HS-27A (cell line): ENCODE measurements at regions not wholly inside any gene's neighbourhood (a gene's known extent, or its start where the extent isn't known, plus 50 kb on each side); places are given as distances from the start of the nearest gene placed in this dataset.
"Not testable (repeated sequence)": the region's sequence is repeated elsewhere in the genome, so short reads cannot be mapped to it uniquely, and the experiment has no call there.

Source experiments
- DNase-seq: peaks from one replicate; pipeline ENCODE4 v3.0.0-alpha.2; 2012; ENCODE audit warnings: low read depth, missing footprints

- no peak for DNase-seq
Observed at GRCh38 chr2:145910416-145910815, 1390.5 kb upstream of the ZEB2 start.

DNA sequence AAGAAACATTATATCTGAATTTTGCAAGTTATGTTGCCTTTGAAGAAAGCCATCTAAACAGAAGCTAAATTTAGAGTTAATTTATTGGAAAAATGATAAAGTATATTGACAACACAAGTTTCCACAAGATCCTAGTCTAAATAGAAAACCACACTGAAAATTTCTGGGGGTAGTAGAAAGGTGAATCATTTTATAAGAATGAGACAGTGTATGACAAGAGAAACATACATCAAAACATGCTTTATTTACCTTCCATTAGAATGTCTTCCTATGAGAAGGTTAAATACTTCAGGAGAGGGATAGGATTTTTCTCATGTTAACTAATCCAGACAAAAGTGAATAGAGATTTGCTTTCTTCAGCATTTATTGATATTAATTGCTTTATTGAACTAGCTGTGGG lies 1389.8 kb upstream of the ZEB2 start:
- DNase-seq, result no peak

DNA sequence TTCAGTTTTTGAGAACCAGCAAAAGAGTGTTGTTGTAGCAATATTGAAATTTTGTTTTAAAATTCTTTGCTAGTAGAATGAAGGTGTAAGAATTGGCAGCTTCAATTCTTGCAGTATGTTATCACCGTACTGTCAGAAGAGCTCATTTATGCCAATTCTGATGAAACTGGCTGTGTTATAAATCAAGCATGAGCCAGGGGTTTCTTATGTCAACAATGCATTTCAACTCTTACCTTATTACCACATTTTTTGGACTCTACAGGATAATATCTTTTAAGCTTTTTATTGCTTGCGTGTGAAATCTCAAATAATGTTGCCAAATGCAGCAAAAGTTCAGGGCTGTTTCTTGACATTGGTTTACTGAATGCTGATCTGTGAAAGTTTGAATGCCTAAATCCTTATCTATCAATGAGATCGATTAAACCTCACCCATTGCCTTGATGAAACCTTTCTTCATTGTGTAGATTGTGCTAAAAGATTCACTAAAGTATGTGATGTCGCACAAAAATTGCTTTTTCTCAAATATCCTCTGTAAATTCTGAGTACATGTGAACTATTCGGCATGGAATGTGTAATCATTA lies 1389.3 kb upstream of the ZEB2 start:
- DNase-seq, result no peak

DNA sequence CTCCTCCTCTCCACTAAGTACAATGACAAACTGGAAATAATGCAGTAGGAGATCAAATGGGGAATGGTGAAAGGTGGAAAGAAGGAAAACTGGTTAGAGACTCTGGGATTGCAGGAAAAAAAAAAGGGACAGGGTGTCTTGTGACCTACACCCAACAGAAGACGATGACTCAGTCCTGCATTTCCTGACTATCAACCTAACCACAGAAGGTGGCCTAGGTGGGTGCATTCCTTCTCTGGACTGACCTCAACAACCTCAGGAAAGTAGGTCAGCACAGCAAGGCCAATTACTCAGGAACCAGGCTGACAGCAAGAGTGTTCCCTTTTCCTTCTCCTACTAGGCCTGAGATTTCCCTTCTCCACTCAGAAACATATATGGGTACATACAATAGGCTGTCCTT lies 1386.4 kb upstream of the ZEB2 start:
- DNase-seq, result no peak

DNA sequence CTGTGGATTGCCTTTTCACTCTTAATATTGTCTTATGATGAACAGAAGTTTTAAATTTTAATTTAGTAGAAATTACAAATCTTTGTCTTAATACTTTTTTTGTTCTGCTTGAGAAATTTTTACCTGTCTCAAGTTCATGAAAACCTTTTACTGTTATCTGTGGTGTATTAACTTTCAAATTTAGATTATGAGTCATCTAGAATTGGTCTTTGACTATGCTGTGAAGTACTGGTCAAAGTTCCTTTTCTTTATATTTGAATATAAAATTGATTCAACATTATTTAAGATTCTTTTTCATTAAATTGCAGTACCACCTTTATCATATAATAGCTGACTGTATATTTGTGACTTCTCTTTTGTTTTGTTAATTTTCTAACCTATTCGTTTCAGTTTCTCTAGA lies 1385.5 kb upstream of the ZEB2 start:
- no peak for DNase-seq

DNA sequence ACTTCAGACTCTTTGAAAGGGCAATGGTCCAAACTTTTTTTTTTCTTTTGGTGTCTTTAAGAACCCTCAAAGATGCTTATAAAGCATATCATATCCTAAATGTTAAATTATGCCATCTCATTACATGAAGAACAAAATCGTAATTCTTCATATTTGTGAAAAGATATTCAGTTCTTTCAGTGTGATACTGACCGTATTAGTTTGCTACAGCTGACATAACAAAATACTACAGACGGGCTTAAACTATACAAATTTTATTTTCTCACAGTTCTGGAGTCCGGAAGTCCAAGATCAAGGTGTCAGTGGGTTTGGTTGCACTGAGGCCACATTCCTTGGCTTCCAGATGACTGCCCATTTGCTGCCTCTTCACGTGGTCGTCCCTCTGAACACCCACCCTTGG lies 1377.2 kb upstream of the ZEB2 start:
- DNase-seq, result no peak

GRCh38 chr2:145887915-145888314 lies 1368.0 kb upstream of the ZEB2 start:
- no peak for DNase-seq

- DNase-seq, result not testable (repeated sequence)
Observed at GRCh38 chr2:145880997-145881396, 1361.1 kb upstream of the ZEB2 start.

DNA sequence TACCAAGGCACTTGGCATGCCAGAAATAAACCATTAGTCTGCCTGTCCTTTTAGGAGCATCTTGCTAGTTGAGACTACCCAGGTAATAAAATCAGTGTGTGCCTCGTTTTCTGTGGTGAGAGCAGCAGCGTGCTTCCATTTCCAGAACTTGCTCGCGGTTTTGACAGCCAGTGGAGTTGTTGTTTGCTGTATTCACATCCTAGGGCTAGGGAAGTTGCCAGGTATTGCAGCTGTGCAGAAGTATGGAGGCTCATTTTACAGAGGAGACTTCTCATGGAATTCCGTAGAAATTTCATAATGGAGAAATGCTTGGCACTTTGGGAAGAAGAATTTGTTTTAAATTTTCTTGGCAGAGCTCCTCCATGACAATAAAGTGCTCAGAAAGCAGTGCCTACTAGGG lies 1355.1 kb upstream of the ZEB2 start:
- no peak for DNase-seq

DNA sequence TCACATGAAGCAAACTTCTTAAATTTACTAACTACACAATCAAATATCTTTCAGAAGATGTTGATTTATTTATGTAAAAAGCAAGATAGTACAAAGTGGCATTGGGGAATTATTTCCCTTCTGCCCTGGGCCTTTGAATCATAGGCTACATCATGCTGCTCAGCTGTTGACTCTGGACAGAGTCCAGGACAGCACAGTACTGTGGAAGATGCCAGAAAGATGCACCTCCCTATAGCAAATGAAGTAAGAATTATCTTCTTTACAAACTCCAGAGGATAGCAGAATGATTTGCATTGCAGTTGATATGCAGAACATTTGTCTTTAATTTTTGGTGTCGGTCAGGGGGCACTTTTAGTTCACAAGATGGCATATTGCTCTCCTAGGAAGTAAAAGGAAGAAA lies 1354.5 kb upstream of the ZEB2 start:
- peak; percentile 5 for DNase-seq

DNA sequence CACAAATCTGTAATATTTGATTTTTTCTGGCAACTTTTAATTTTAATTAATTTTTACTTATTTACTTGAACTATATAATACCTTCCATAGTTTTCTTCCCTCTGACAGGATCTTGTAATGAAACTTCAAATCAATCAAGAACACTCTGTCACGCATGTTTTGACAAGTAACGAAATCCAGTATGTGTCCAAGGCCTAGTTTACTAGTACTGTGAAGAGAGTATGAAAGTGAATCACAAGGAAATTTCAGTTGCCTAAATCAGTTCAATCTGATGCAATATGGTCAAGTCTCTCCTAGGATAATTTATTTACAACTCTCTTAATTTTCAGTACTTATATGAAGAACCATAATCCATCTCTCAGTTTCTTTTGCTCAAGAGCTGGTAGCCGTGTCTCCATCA lies 1344.6 kb upstream of the ZEB2 start:
- no peak for DNase-seq

- no peak for DNase-seq
Observed at GRCh38 chr2:145861940-145862339, 1342.0 kb upstream of the ZEB2 start.

- DNase-seq, result no peak
Observed at GRCh38 chr2:145860083-145860482, 1340.2 kb upstream of the ZEB2 start.

GRCh38 chr2:145855142-145855541 lies 1335.2 kb upstream of the ZEB2 start:
- no peak for DNase-seq

- DNase-seq, result no peak
Observed at GRCh38 chr2:145854039-145854755, 1334.3 kb upstream of the ZEB2 start.

GRCh38 chr2:145851730-145852129 lies 1331.8 kb upstream of the ZEB2 start:
- DNase-seq, result no peak

DNA sequence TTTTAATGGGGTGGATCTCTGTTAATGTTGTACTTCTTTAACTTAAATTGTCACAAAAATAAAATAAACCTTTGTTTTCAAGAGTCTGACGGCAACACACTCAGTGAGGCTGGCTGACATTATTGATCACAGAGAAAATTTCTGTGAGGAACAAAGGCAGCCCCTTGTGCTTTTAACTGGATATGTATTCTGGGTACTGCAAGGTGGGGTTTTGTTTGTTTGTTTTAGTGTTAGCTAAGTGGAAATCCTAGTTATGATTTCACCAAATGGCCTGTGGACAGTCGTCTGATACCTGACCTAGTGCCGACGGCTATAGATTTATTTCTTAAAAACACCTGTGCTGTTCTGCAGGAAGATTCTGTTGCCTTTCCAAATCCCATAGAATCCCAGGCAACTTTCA lies 1329.5 kb upstream of the ZEB2 start:
- no peak for DNase-seq

DNA sequence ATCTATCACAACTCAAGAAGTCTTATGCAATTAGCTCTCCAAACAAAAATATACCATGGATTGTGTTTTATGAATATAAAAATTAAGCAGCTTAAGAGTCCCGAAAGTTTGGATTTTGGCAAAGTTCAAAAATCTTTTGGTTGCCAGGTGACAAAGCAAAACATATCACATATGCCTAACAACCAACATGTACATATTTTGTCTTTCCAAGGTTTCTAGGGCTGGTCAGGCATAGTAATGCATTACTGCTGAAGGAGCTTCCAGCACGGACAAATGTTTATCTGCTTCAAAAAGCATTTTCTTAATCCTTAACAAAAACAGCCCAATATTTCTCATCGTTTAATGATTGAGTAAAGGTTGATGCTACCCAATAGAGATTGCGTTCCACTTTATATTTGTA lies 1327.1 kb upstream of the ZEB2 start:
- no peak for DNase-seq

DNA sequence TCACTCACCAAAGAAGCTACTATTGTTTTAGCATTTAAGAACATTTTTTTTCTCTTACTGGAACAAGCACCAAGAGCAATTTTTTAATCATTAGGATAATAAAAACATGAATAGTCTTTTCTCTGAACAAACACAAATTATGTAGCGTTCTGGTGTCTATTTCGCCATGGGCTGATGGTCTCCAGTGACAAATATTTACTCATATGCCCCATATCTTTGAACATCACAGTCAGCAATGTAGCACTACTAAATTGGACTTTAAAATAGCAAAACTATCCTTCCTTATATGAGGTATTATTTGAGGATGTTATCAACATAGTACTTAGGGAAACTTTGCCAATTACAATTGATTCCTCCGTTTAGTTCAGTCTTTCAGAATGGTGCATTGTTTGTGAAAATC lies 1326.0 kb upstream of the ZEB2 start:
- DNase-seq, result no peak

DNA sequence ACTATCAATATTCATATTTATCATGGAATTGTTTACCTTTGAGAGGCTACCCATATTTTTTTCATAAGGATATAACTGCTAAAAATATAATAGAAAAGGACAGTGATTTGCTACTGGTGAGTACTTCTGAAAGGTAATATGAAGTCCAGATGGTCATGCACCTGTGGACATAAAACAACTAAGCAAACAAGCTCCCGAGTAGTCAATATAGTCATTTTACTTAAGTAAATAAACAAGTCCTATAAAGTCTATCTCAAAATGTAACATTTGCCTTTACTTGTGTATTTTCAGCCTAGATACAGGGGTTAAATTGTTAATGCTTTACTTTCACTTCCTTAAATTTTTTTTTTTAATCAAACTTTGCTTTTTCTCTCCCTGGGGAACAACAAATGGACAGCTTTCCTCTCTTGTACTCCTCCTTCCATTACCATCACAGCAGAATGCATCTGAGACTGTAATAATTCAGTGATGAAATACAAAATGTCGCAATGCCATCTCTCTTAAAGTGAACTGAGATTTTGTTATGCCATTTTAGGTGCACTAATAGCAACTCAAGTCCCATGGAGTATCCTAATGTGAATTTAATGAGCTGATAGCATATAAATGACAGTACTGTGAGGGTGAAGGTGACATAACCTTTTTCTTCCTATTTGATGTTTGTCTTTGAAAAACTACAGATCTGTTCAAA lies 1325.4 kb upstream of the ZEB2 start:
- DNase-seq, result no peak

DNA sequence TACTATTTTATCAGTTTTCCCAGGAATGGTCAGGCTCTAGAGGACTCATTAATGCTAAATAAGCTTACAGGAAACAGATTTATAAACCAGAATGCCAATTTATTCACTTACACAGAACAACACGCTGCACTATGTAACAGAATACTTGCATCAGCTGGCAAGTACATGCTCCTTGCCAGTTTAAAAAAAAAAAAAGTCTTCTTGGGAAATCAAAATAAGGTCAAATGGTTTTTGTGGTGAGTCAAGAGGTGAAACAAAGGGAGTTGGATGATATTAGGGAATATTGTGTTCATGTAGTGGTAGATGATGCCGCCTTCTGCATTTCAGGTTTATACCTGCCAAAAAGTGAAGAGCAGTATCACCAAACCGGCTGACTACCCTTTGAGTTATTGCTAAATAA lies 1322.1 kb upstream of the ZEB2 start:
- DNase-seq, result no peak

GRCh38 chr2:145836986-145837385 lies 1317.1 kb upstream of the ZEB2 start:
- DNase-seq, result no peak

- DNase-seq, result no peak
Observed at GRCh38 chr2:145835665-145836064, 1315.7 kb upstream of the ZEB2 start.

DNA sequence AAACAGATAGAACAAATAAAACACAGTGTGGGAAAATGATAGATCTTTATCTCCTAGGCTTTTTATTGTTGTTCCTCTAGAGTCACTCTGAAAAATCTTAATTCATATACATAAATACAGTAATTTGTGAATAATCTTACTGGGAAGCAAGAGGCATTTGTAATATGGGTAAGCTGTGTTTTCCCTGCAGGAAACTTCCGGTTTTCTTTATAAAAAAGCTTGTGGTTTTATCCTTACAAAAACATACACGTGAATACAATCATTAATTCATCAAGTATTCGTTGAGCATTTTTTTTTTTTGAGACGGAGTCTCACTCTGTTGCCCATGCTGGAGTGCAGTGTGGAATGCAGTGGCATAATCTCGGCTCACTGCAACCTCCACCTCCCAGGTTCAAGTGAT lies 1312.8 kb upstream of the ZEB2 start:
- no peak for DNase-seq
